NB4 (cell line): ENCODE measurements at regions not wholly inside any gene's neighbourhood (a gene's known extent, or its start where the extent isn't known, plus 50 kb on each side); places are given as distances from the start of the nearest gene placed in this dataset.

ENCODE experiments used
- CTCF ChIP-seq: IDR thresholded peaks from one replicate; pipeline ENCODE4 v1.5.1; 2012; ENCODE audit warnings: low read depth, low read length
- MAX ChIP-seq: IDR thresholded peaks from 2 replicates; pipeline ENCODE4 v1.6.1; 2011; ENCODE audit warnings: low read depth, low read length
- POLR2A ChIP-seq: IDR thresholded peaks from 2 replicates; pipeline ENCODE4 v1.6.1; 2011; ENCODE audit warnings: mild to moderate bottlenecking; ENCODE audit not compliant: insufficient read length; ENCODE audit errors: extremely low read depth

GRCh38 chr9:115914291-115914690 is 239.3 kb upstream of the PAPPA start:
- TF ChIP-seq POLR2A (no peak), CTCF (no peak), MAX (no peak)
